WTC11 (cell line): ENCODE measurements at regions not wholly inside any gene's neighbourhood (a gene's known extent, or its start where the extent isn't known, plus 50 kb on each side); places are given as distances from the start of the nearest gene placed in this dataset.

Experiments used
- ATAC-seq: fragments of 200-7000 bp; cut with Tn5 transposase; 2 replicates; pipeline ENCODE4 v1.10.0; 2021; ENCODE audit warnings: mild to moderate bottlenecking, moderate library complexity
- CTCF ChIA-PET: fragments of 300-600 bp; sonication (Branson Sonifier 250); formaldehyde crosslinking; loops from one replicate; lab custom pipeline; 2021; ENCODE audit warnings: antibody characterized with exemption; lab: Charles Lee
- POLR2A ChIA-PET: fragments of 350-600 bp; sonication (Branson Sonifier 250); formaldehyde crosslinking; loops from one replicate; lab custom pipeline; 2021; ENCODE audit warnings: antibody characterized with exemption; lab: Charles Lee
- DNase-seq: peaks from one replicate; pipeline ENCODE4 v3.0.0; 2021; ENCODE audit warnings: low spot score
- H3K27ac Mint-ChIP-seq: 2 replicates; pipeline ENCODE4 v1.8.0; 2021; ENCODE audit warnings: mixed read lengths
- H3K27me3 Mint-ChIP-seq: 2 replicates; pipeline ENCODE4 v1.8.0; 2021; ENCODE audit warnings: low read depth, mild to moderate bottlenecking, moderate library complexity, mixed read lengths
- H3K36me3 Mint-ChIP-seq: 2 replicates; pipeline ENCODE4 v1.8.0; 2021; ENCODE audit warnings: mixed read lengths
- H3K4me1 Mint-ChIP-seq: 2 replicates; pipeline ENCODE4 v1.8.0; 2022; ENCODE audit warnings: mixed read lengths
- H3K4me3 Mint-ChIP-seq: 2 replicates; pipeline ENCODE4 v1.8.0; 2021; ENCODE audit warnings: mild to moderate bottlenecking, moderate library complexity, mixed read lengths
- H3K9me3 Mint-ChIP-seq: 2 replicates; pipeline ENCODE4 v1.8.0; 2021; ENCODE audit warnings: mixed read lengths
- ATF1 ChIP-seq: sonication (generic); formaldehyde crosslinking; IDR thresholded peaks from 2 replicates; pipeline ENCODE4 v1.8.1; 2023; ENCODE audit warnings: mild to moderate bottlenecking, moderate library complexity, missing genetic modification reagents
- ATF6 ChIP-seq: sonication (generic); formaldehyde crosslinking; IDR thresholded peaks from 2 replicates; pipeline ENCODE4 v1.8.1; 2023; ENCODE audit warnings: mild to moderate bottlenecking, missing genetic modification reagents
- CBFB ChIP-seq: sonication (generic); formaldehyde crosslinking; IDR thresholded peaks from 2 replicates; pipeline ENCODE4 v1.8.1; 2022; ENCODE audit warnings: mild to moderate bottlenecking, low read depth, missing genetic modification reagents
- E2F1 ChIP-seq: sonication (generic); formaldehyde crosslinking; IDR thresholded peaks from 2 replicates; pipeline ENCODE4 v1.8.0; 2022; ENCODE audit warnings: mild to moderate bottlenecking, missing genetic modification reagents
- E2F5 ChIP-seq: sonication (generic); formaldehyde crosslinking; IDR thresholded peaks from 2 replicates; pipeline ENCODE4 v1.8.1; 2022; ENCODE audit warnings: mild to moderate bottlenecking, moderate library complexity, missing genetic modification reagents
- ERG ChIP-seq: fragments of 250-450 bp; sonication (Bioruptor Pico); IDR thresholded peaks from 2 replicates; pipeline ENCODE4 v1.8.0; 2021; ENCODE audit warnings: mild to moderate bottlenecking
- ESRRA ChIP-seq: sonication (generic); formaldehyde crosslinking; IDR thresholded peaks from 2 replicates; pipeline ENCODE4 v1.8.1; 2022; ENCODE audit warnings: mild to moderate bottlenecking, missing genetic modification reagents, borderline replicate concordance
- MLX ChIP-seq: sonication (generic); formaldehyde crosslinking; IDR thresholded peaks from 2 replicates; pipeline ENCODE4 v1.8.1; 2023; ENCODE audit warnings: mild to moderate bottlenecking, missing genetic modification reagents, moderate library complexity
- MXD4 ChIP-seq: fragments of 250-450 bp; sonication (Bioruptor Pico); IDR thresholded peaks from 2 replicates; pipeline ENCODE4 v1.8.0; 2021; ENCODE audit warnings: mild to moderate bottlenecking, moderate library complexity, borderline replicate concordance
- NFYB ChIP-seq: sonication (generic); formaldehyde crosslinking; conservative IDR thresholded peaks from 2 replicates; pipeline ENCODE4 v1.8.0; 2022; ENCODE audit warnings: low read depth, missing genetic modification reagents
- NR2C2 ChIP-seq: sonication (generic); formaldehyde crosslinking; IDR thresholded peaks from 2 replicates; pipeline ENCODE4 v1.8.0; 2022; ENCODE audit warnings: mild to moderate bottlenecking, missing genetic modification reagents
- PRRX2 ChIP-seq: fragments of 250-450 bp; sonication (Bioruptor Pico); IDR thresholded peaks from 2 replicates; pipeline ENCODE4 v1.8.0; 2021; ENCODE audit warnings: mild to moderate bottlenecking
- TEAD1 ChIP-seq: sonication (generic); formaldehyde crosslinking; IDR thresholded peaks from 2 replicates; pipeline ENCODE4 v1.8.0; 2022; ENCODE audit warnings: mild to moderate bottlenecking, missing genetic modification reagents
- ZMAT4 ChIP-seq: fragments of 250-450 bp; sonication (Bioruptor Pico); IDR thresholded peaks from 2 replicates; pipeline ENCODE4 v1.9.0; 2021; ENCODE audit warnings: mild to moderate bottlenecking
- ZNF219 ChIP-seq: sonication (generic); formaldehyde crosslinking; IDR thresholded peaks from 2 replicates; pipeline ENCODE4 v1.8.0; 2023; ENCODE audit warnings: missing genetic modification reagents, mild to moderate bottlenecking, borderline replicate concordance
- ZNF281 ChIP-seq: sonication (generic); formaldehyde crosslinking; IDR thresholded peaks from 2 replicates; pipeline ENCODE4 v1.8.0; 2023; ENCODE audit warnings: mild to moderate bottlenecking, missing genetic modification reagents
- ZNF396 ChIP-seq: fragments of 250-450 bp; sonication (Bioruptor Pico); IDR thresholded peaks from 2 replicates; pipeline ENCODE4 v1.8.0; 2021; ENCODE audit warnings: mild to moderate bottlenecking, moderate library complexity, borderline replicate concordance
- ZSCAN18 ChIP-seq: fragments of 250-450 bp; sonication (Bioruptor Pico); IDR thresholded peaks from 2 replicates; pipeline ENCODE4 v2.1.2; 2022; ENCODE audit warnings: mild to moderate bottlenecking, moderate library complexity

GRCh38 chr2:147660680-147661079, 184.1 kb upstream of the ACVR2A start:
- Mint-ChIP-seq H3K36me3 (no peaks in the 10 kb centered on the region), H3K27me3 (no peaks in the 10 kb centered on the region), H3K4me3 (no peak overlapping the region), H3K4me1 (no peaks in the 10 kb centered on the region), H3K9me3 (0 out of 2 replicates have a peak, but pooled peaks cover 3% of the 10 kb centered on the region), H3K27ac (no peak overlapping the region)
- ATAC-seq, result no peak
- DNase-seq, result no peak
- POLR2A ChIA-PET, result no interaction called here
- no peak for TF ChIP-seq ZNF281 (CRISPR knock-in tag)
- no peak for TF ChIP-seq ZNF219 (CRISPR knock-in tag)
- no peak for TF ChIP-seq E2F1
- TF ChIP-seq ATF6 (CRISPR knock-in tag), result no peak
- no peak for TF ChIP-seq NFYB (CRISPR knock-in tag)
- no peak for TF ChIP-seq ZSCAN18 (CRISPR knock-in tag)
- no peak for TF ChIP-seq E2F5
- TF ChIP-seq ERG (CRISPR knock-in tag), result no peak
- TF ChIP-seq ATF1, result no peak
- TF ChIP-seq MLX (CRISPR knock-in tag), result no peak
- no peak for TF ChIP-seq ESRRA
- CTCF ChIA-PET, result no interaction called here

- no peaks in the 10 kb centered on the region for H3K36me3 Mint-ChIP-seq
- TF ChIP-seq NR2C2 (no peak), ZMAT4 (no peak), ZNF396 (CRISPR knock-in tag) (no peak), MXD4 (CRISPR knock-in tag) (no peak), ZNF219 (CRISPR knock-in tag) (no peak), TEAD1 (CRISPR knock-in tag) (no peak), PRRX2 (CRISPR knock-in tag) (no peak), E2F5 (no peak), CBFB (no peak)
- TF ChIP-seq, all 79 proteins: peak for 0
- CTCF ChIA-PET, result no interaction called here
- Mint-ChIP-seq H3K9me3 (0 out of 2 replicates have a peak, but pooled peaks cover 3% of the 10 kb centered on the region), H3K27me3 (no peaks in the 10 kb centered on the region), H3K4me3 (no peak overlapping the region), H3K4me1 (no peaks in the 10 kb centered on the region), H3K27ac (no peak overlapping the region)
- POLR2A ChIA-PET, result no interaction called here
- DNase-seq, result no peak
- no peak for ATAC-seq
Measured at GRCh38 chr2:147659051-147659450, 185.8 kb upstream of the ACVR2A start.
